GM21423 (cell line): ENCODE measurements at regions not wholly inside any gene's neighbourhood (a gene's known extent, or its start where the extent isn't known, plus 50 kb on each side); places are given as distances from the start of the nearest gene placed in this dataset.
"Not testable (repeated sequence)": the region's sequence is repeated elsewhere in the genome, so short reads cannot be mapped to it uniquely, and the experiment has no call there.

Source experiments
- ATAC-seq: cut with Tn5 transposase; IDR thresholded peaks from one replicate; pipeline ENCODE4 v1.9.1; 2021; ENCODE audit warnings: mild to moderate bottlenecking, moderate library complexity; ENCODE audit not compliant: unreplicated experiment

DNA sequence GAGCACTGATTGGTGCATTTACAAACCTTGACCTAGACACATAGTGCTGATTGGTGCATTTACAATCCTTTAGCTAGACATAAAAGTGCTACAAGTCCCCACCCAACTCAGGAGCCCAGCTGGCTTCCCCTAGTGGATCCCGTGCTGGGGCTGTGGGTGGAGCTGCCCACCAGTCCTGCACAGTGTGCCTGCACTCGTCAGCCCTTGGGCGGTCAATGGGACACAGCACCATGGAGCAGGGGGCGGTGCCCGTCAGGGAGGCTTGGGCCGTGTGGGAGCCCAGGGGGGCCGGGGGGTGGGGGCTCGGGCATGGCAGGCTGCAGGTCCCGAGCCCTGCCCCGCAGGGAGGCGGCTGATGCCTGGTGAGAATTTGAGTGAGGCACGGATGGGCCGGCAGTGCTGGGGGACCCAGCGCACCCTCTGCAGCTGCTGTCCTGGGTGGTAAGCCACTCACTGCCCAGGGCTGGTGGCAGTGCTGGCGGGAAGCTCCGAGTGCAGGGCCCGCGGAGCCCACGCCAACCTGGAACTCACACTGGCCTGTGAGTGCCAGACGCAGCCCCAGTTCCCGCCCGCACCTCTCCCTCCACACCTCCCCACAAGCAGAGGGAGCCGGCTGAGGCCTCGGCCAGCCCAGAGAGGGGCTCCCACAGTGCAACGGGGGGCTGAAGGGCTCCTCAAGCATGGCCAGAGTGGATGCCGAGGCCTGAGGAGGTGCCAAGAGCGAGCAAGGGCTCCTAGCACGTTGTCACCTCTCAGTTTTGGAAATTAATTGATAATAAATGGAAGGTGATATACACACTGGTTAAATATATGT is 207.7 kb downstream of the RAP2B start:
- no peak for ATAC-seq

DNA sequence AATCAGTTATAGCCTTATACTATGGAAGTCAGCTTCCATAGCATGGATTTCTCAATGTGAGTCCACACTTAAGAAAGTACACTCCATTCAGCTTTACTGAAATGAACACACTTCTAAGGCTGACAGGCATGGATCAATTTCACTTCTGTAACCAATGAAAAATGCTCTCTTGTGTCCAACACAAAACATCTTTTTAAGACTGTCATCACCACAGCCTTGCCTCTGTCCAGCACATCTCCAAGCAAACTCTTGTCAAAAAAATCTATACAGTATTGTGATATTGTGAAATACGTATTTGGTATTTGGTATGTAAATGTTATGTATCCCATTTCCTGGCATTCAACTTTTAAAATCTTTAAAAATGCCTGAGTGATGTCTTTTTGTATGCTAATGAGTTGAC is 208.7 kb downstream of the RAP2B start:
- no peak for ATAC-seq

DNA sequence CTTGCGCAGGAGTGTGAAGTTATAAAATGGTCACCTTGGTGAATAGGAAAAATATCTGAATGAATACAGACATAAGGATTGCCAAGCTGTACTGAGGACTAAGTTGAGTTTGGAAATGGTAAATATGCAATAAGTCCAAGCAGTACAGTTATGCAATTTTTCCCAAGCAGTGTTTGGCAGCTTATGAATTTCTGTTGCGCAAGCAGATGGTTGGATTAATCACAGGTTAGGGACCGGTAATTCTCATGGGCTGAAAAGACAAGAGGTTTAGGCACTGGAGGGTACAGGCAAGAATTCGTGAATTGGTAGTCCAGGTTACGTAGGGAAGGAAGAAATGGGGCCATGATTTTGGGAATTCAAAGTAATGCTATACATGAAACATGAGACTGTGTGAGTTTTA is 210.3 kb downstream of the RAP2B start:
- ATAC-seq: no peak

DNA sequence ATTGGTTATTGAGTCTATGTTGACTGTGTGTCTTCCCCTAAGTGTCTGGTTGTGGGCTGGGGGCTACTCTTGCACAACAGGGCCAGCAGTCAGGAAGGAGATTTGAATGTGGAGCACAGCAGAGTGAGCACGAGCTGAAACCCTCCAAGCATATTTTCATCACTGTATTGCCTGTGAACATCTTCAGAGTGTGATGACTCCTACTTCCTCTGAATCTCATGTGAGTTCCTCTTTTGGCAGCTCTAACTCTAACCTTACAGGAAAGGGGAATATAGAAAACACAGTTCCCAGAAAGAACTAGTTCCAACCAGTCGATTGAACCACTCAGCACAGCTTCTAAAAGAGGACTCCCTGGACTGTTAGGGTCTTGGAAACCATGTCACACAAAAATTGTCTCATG is 211.6 kb downstream of the RAP2B start:
- ATAC-seq: peak; percentile 55

DNA sequence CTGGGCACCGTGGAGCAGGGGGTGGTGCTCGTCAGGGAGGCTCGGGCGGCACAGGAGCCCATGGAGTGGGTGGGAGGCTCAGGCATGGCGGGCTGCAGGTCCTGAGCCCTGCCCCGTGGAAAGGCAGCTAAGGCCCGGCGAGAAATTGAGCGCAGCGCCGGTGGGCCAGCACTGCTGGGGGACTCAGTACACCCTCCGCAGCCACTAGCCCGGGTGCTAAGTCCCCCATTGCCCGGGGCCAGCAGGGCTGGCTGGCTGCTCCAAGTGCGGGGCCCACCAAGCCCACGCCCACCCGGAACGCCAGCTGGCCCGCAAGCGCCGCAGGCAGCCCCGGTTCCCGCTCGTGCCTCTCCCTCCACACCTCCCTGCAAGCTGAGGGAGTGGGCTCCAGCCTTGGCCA is 216.3 kb downstream of the RAP2B start:
- not testable (repeated sequence) for ATAC-seq

- no peak for ATAC-seq
Measured at GRCh38 chr3:153379516-153379915, 217.5 kb downstream of the RAP2B start.

DNA sequence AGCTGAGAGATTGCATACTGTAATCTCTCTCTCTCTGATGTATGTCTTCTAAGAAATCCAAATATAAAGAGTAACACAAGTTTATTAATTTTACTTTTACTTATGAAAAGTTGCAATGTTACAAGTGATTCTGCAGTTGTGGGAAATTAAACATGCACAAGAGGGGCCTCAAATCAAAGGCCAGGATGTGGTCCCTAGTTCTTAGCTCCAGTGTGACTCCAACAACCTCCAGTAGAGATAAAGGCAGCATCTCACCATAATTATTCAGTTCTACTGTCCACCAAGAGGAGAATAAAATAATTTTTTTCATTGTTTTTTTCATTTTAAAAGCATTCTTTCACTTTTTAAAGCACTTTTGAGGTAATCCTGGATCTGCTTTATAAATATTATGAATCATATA is 223.3 kb downstream of the RAP2B start:
- no peak for ATAC-seq

GRCh38 chr3:153392363-153392762 is 230.3 kb downstream of the RAP2B start:
- ATAC-seq: no peak

DNA sequence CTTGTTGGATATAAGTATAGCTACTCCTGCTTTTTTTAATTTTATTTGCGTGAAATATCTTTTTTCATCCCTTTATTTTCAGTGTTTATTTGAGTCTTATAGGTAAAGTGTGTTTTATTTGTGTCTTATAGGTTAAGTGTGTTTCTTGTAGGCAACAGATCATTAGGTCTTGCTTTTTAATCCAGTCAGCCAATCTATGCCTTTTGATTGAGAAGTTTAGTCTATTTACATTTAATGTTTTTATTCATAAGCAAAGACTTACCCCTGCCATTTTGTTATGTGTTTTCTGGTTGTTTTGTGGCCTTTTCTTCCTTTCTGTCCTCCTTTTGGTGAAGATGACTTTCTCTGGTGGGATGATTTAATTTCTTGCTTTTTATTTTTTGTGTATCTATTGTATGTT is 232.0 kb downstream of the RAP2B start:
- ATAC-seq: no peak

DNA sequence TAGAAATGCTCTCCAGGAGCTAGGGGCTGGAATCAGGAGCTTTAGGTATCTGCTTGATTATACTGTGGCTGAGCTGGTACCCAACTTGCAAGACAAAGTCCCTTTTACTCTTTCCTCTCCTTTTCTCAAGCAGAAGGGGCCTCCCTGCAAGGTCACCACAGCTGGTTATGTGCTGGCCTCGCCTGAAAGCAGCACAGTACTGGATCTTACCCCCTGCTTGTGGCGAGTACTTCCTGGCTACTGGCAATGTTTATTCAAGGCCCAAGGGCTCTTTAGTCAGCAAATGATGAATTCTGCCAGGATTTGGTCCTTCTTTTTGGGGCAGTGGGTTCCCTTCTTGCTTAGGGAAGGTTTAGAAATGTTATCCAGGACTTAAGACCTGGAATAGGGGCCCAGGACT is 234.6 kb downstream of the RAP2B start:
- ATAC-seq: no peak

DNA sequence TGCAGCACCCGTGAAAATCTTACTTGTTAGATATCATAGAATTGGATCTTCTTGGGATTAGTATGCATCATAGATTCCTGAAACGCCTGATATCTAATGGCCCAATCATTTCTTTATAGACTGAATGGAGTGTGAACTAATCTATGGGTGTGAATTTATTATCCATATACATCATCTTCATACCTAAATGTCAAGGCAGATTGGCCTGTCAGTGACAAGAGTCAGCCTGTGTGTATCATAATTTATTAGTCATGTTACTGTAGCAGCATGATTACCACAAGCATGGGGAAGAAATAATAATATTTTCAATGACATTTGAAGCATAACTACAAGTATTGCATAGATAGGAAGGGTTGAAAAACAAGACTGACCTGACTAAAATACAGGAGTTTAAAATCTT is 235.8 kb downstream of the RAP2B start:
- no peak for ATAC-seq

DNA sequence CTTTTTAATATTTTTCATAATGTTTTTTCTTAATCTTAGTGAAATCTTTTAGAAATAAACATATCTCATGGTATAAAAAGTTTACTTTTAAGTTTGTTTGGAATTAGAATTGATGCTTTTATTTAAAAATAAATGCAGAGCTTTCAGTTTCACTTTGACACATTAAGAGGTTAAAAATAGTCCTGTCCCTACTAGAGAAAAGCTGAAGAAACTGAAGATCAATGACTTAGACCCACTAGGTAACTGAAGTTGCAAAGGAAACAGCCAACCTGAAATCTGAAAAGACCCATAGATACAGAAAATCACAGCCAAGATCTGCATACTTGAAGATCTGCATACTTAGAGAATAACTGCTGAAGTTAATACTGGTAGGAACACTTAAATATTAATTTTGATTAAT is 237.6 kb downstream of the RAP2B start:
- ATAC-seq: peak; percentile 77

DNA sequence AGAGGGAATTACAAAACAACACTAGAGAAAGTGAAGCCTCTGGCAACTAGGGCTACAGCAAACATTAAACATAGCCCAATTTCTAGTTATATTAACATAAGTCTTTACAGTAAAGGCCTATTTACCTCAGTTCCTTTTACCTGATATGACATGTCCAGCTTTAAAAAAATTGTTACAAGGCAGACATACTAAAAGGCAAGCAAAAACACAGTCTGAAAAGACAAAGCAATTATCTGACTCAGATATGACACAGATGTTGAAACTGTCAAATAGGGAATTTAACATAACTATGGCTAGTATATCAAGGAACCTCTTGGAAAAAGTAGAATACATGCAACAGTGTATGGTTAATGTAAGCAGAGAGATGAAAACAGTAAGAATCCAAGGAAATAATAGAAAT is 238.6 kb downstream of the RAP2B start:
- ATAC-seq: no peak

DNA sequence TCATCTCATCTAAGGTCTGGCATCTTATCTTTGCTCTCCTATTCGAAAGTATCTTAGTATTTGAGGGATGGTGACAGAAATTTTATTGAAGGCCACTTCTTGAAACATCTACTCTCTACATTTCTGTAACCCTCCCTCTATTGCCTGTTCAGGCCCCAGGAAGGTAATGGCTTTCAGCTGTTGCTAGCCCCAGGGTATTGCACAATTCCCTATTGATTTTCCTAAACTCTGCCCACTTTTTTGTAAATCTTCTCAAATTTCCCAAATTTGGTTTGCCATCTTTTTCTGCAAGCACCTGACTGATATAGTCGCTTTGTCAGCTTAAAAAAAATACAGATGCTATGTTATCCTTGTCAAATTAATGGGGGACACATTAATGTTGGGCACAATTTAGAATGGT is 242.1 kb downstream of the RAP2B start:
- no peak for ATAC-seq

DNA sequence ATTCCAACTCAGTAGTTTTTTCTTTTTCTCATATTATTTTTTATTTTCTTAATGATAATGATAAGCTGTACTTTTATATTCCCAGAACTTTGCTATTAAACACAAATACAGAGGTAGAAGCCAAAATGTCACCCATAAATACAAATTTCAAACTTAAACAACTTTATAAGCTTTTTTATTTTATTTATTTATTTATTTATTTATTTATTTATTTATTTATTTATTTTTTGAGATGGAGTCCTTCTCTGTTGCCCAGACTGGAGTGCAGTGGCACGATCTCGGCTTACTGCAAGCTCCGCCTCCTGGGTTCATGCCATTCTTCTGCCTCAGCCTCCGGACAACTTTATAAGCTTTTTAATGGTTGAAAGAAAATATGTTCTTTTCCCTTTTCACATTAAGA is 243.3 kb downstream of the RAP2B start:
- not testable (repeated sequence) for ATAC-seq

DNA sequence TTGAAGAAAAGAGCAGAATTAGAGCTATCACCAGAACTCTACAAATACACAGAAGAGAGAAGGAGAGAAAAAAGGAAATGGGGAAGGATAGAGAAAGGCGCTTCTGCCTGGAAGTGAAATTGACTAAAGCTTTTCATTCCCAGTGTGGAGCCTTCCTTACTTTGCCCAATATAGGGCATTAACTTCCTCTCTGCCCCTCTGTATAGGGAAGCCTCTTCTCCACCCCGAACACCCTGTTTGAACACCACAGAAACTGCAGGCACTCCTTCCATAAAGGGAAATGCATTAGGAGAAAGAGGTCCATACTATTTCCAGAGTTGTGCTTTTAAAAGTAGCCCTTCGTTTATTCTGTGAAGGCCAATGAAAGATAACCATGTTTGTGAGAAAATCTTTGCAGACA is 248.5 kb downstream of the RAP2B start:
- ATAC-seq: no peak

GRCh38 chr3:153414982-153415381 is 253.0 kb downstream of the RAP2B start:
- ATAC-seq: no peak

DNA sequence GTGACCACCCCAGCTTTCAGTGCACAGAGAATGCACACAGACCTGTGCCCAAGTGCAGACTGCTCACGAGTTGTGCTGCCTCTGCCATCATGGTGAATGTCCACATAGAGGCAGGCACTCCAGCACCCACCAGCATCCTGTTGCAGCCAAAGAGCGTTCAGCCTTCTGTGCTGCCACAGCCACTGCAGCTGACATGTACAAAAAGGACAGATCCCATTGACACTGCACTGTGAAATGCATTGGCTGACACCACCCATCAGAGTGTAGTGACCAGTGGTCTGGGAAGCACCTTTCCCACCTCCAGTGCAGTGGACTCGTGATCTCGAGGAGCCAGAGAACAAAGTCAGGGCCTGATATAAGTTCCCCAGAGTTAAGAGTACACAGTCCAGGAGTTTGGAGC is 260.3 kb downstream of the RAP2B start:
- no peak for ATAC-seq

- ATAC-seq: not testable (repeated sequence)
Measured at GRCh38 chr3:153423820-153424219, 261.8 kb downstream of the RAP2B start.

- no peak for ATAC-seq
Measured at GRCh38 chr3:153426344-153426743, 264.3 kb downstream of the RAP2B start.

- no peak for ATAC-seq
Measured at GRCh38 chr3:153426803-153427202, 264.8 kb downstream of the RAP2B start.

DNA sequence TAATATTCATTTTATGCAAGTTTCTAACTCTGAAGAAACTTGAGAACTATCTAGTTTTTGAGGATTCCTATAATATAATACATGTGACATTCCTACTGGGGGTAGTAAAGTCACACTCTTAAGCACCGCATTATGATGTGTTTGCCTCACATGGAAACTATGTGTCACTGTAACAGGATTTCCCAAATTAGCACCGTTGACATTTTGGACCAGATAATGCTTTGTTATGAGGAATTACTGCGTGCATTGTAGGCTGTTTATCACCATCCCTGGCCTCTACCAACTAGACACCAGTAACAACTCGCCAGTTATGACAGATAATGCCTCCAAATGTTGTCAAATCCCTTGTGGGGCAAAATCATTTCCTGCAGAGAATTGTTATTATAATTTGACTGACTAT is 267.8 kb downstream of the RAP2B start:
- ATAC-seq: no peak

- ATAC-seq: no peak
Measured at GRCh38 chr3:153431076-153431475, 269.1 kb downstream of the RAP2B start.
